ENCODE measurements at regions not wholly inside any gene's neighbourhood (a gene's known extent, or its start where the extent isn't known, plus 50 kb on each side); places are given as distances from the start of the nearest gene placed in this dataset.

DNA sequence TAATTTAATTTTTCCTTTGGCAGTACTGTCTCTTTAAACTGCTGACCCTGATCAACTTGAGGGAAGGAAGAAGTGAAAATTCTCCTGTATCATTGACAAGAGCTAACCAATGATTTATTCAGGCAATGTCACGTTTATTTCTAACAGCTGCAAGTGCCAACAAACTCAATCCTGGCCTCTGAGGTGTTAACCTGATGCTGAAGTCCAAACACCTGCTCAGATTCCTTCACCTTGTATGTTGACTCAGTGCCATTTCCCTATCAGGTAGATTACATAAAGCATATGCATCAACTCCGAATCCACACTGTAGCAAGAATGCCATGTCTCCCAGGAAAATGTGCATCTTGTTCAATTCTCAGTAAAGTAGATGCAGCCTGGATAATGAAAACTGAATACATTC, 820.0 kb downstream of the XPNPEP1 start:
- no peak for TF ChIP-seq POLR2AphosphoS5 (IDR thresholded peaks at IDR 0.05)
- TF ChIP-seq, protein P1, sequence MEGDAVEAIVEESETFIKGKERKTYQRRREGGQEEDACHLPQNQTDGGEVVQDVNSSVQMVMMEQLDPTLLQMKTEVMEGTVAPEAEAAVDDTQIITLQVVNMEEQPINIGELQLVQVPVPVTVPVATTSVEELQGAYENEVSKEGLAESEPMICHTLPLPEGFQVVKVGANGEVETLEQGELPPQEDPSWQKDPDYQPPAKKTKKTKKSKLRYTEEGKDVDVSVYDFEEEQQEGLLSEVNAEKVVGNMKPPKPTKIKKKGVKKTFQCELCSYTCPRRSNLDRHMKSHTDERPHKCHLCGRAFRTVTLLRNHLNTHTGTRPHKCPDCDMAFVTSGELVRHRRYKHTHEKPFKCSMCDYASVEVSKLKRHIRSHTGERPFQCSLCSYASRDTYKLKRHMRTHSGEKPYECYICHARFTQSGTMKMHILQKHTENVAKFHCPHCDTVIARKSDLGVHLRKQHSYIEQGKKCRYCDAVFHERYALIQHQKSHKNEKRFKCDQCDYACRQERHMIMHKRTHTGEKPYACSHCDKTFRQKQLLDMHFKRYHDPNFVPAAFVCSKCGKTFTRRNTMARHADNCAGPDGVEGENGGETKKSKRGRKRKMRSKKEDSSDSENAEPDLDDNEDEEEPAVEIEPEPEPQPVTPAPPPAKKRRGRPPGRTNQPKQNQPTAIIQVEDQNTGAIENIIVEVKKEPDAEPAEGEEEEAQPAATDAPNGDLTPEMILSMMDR (IDR thresholded peaks at IDR 0.05), result no peak
- no peak for TF ChIP-seq POLR2A (IDR thresholded peaks at IDR 0.05)
- TF ChIP-seq EP300 (IDR thresholded peaks at IDR 0.05), result no peak

Measured in upper lobe of left lung (tissue), 4 donors.